K562 (cell line): ENCODE measurements at regions not wholly inside any gene's neighbourhood (a gene's known extent, or its start where the extent isn't known, plus 50 kb on each side); places are given as distances from the start of the nearest gene placed in this dataset.
"Not testable (repeated sequence)": the region's sequence is repeated elsewhere in the genome, so short reads cannot be mapped to it uniquely, and the experiment has no call there.

Source experiments
- ATAC-seq: fragments of 200-7000 bp; cut with Tn5 transposase; 3 replicates; pipeline ENCODE4 v1.9.1; 2020; ENCODE audit warnings: moderate library complexity
- BruUV-seq: library from RNA; stranded (reverse); fragments of 400-500 nt; replicated peaks from 2 replicates; lab custom pipeline; 2021; lab: Mats Ljungman, UMichigan
- CTCF ChIA-PET: fragments of 300-600 bp; formaldehyde crosslinking; extraction: SDS; loops from one replicate; lab custom pipeline; 2021; ENCODE audit warnings: low intra/inter-chr PET ratio; lab: Yijun Ruan, JAX
- POLR2A ChIA-PET: fragments of 300-600, 350-650 bp; sonication (Branson Sonifier 250); formaldehyde crosslinking; extraction: SDS; loops from one replicate; lab custom pipeline; 2021; ENCODE audit warnings: antibody characterized with exemption, inconsistent platforms; lab: Yijun Ruan, JAX
- DNase-seq, 4 experiments: peaks; one replicate each; pipeline versions ENCODE4 v3.0.0 to v3.0.0-alpha.2; 2011 to 2018; ENCODE audit warnings: low spot score in 3 of 4, mixed read lengths in 3 of 4; ENCODE audit errors: extremely low read depth in 1 of 4
- FAIRE-seq: peaks from 2 replicates; lab custom pipeline; 2011; peaks lifted over from hg19 to GRCh38; lab: Jason Lieb, UNC
- H2AFZ ChIP-seq: 2 replicates; pipeline ENCODE4 v1.6.0; 2011; ENCODE audit warnings: low read depth, low read length, control low read depth, inconsistent platforms
- H3K27ac ChIP-seq: fragments of 200-600 bp; 3 replicates; pipeline ENCODE4 v1.8.0; 2011; ENCODE audit warnings: low read depth, mild to moderate bottlenecking, control low read depth, inconsistent platforms, low read length, moderate library complexity, mixed read lengths; ENCODE audit errors: extremely low read depth
- H3K27me3 ChIP-seq, 2 experiments: fragments of 300-600 bp in 1 of 2; 2 replicates in 1 of 2; 3 replicates in 1 of 2; pipeline versions ENCODE4 v1.6.0 to v1.8.0; 2011; ENCODE audit warnings: inconsistent platforms in 2 of 2, low read length in 2 of 2, mild to moderate bottlenecking in 1 of 2, mixed read lengths in 1 of 2, moderate library complexity in 1 of 2; ENCODE audit not compliant: control insufficient read depth in 2 of 2, insufficient read depth in 2 of 2
- H3K36me3 ChIP-seq: fragments of 300-600 bp; 3 replicates; pipeline ENCODE4 v1.8.0; 2011; ENCODE audit warnings: mild to moderate bottlenecking, low read length, inconsistent platforms; ENCODE audit not compliant: control insufficient read depth, insufficient read depth
- H3K4me1 ChIP-seq, 2 experiments: fragments of 200-600 bp in 1 of 2; replicated peaks in 1 of 2; 2 replicates in 1 of 2; 3 replicates in 1 of 2; pipeline versions ENCODE4 v1.5.1 to v1.8.0; 2011; ENCODE audit warnings: inconsistent platforms in 2 of 2, low read length in 2 of 2, mild to moderate bottlenecking in 1 of 2, mixed read lengths in 1 of 2, moderate library complexity in 1 of 2; ENCODE audit not compliant: control insufficient read depth in 2 of 2, insufficient read depth in 2 of 2
- H3K4me2 ChIP-seq: 2 replicates; pipeline ENCODE4 v1.6.1; 2011; ENCODE audit warnings: low read length, control low read depth, inconsistent platforms, mixed read lengths; ENCODE audit not compliant: insufficient read depth
- H3K4me3 ChIP-seq: fragments of 200-600 bp; sonication (generic), shearing (Covaris generic); 2 replicates; pipeline ENCODE4 v1.5.1; 2016; ENCODE audit warnings: control low read depth, inconsistent platforms
- H3K79me2 ChIP-seq: fragments of 200-600 bp; 3 replicates; pipeline ENCODE4 v1.8.0; 2011; ENCODE audit warnings: low read length, inconsistent platforms; ENCODE audit not compliant: control insufficient read depth, insufficient read depth
- H3K9ac ChIP-seq, 2 experiments: 2 replicates each; pipeline versions ENCODE4 v1.6.0 to v1.6.1; 2011; ENCODE audit warnings: low read depth in 2 of 2, low read length in 2 of 2, control low read depth in 1 of 2, inconsistent platforms in 1 of 2, mild to moderate bottlenecking in 1 of 2, mixed read lengths in 1 of 2; ENCODE audit not compliant: insufficient read depth in 1 of 2
- H3K9me1 ChIP-seq: one replicate; pipeline ENCODE4 v1.6.0; 2011; ENCODE audit warnings: inconsistent platforms, mild to moderate bottlenecking, low read length, moderate library complexity; ENCODE audit not compliant: control insufficient read depth, insufficient read depth
- H3K9me3 ChIP-seq: replicated peaks from 2 replicates; pipeline ENCODE4 v1.5.1; 2011; ENCODE audit warnings: low read depth, low read length, inconsistent platforms; ENCODE audit not compliant: control insufficient read depth, insufficient read depth
- H4K20me1 ChIP-seq: replicated peaks from 2 replicates; pipeline ENCODE4 v1.6.1; 2011; ENCODE audit warnings: low read length, inconsistent platforms, mixed read lengths; ENCODE audit not compliant: control insufficient read depth, insufficient read depth
- MTA2 ChIP-seq: fragments of 450-650 bp; IDR thresholded peaks from 2 replicates; pipeline ENCODE4 v1.6.1; 2016; ENCODE audit warnings: low read depth
- STAT5A ChIP-seq: IDR thresholded peaks from 2 replicates; pipeline ENCODE4 v1.6.1; 2012; ENCODE audit warnings: low read length, inconsistent platforms, borderline replicate concordance
- ZNF23 ChIP-seq: fragments of 250-450 bp; sonication (Bioruptor Pico); IDR thresholded peaks from 2 replicates; pipeline ENCODE4 v1.4.0; 2020; ENCODE audit warnings: mild to moderate bottlenecking
- ZNF407 ChIP-seq: fragments of 450-650 bp; IDR thresholded peaks from 2 replicates; pipeline ENCODE4 v1.6.1; 2016; ENCODE audit warnings: low read depth
- WGBS: fragments of 100-300 bp; shearing (Covaris generic); methylation state at CpG from one replicate; pipeline ENCODE4 v1.1.6; 2016; ENCODE audit warnings: low coverage, mixed read lengths; ENCODE audit not compliant: insufficient coverage; ENCODE audit errors: missing lambda C conversion rate; 5-methylcytosine and 5-hydroxymethylcytosine counted together
- in situ Hi-C: fragments of 300-500 bp; cut with MboI; formaldehyde crosslinking; loops from 4 replicates; pipeline ENCODE4 v1.15.0; 2018; ENCODE audit warnings: inconsistent platforms, mixed read lengths
- intact Hi-C: fragments of 100-400 bp; cut with micrococcal nuclease; formaldehyde crosslinking; loops from 2 replicates; pipeline ENCODE4 v1.14.2; 2022
- TF ChIP-seq, protein P1 (sequence below): fragments of 200-800 bp; sonication (Bioruptor generic); IDR thresholded peaks from 2 replicates; pipeline ENCODE4 v1.6.1; 2017; ENCODE audit warnings: missing genetic modification characterization, missing compliant biosample characterization

GRCh38 chr1:219412772-219413171, 200.1 kb downstream of the ZC3H11B start (continued):
- TF ChIP-seq ZNF407 = no peak
- TF ChIP-seq STAT5A = no peak
- TF ChIP-seq, protein P1, sequence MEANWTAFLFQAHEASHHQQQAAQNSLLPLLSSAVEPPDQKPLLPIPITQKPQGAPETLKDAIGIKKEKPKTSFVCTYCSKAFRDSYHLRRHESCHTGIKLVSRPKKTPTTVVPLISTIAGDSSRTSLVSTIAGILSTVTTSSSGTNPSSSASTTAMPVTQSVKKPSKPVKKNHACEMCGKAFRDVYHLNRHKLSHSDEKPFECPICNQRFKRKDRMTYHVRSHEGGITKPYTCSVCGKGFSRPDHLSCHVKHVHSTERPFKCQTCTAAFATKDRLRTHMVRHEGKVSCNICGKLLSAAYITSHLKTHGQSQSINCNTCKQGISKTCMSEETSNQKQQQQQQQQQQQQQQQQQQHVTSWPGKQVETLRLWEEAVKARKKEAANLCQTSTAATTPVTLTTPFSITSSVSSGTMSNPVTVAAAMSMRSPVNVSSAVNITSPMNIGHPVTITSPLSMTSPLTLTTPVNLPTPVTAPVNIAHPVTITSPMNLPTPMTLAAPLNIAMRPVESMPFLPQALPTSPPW (CRISPR knock-in tag) = no peak
- TF ChIP-seq ZNF23 (CRISPR knock-in tag) = no peak
- TF ChIP-seq MTA2 = no peak

DNA sequence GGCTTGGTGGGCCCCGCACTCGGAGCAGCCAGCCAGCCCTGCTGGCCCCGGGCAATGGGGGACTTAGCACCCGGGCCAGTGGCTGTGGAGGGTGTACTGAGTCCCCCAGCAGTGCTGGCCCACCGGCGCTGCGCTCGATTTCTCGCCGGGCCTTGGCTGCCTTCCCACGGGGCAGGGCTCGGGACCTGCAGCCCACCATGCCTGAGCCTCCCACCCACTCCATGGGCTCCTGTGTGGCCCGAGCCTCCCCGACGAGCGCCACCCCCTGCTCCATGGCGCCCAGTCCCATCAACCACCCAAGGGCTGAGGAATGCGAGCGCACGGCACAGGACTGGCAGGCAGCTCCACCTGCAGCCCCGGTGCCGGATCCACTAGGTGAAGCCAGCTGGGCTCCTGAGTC, 202.2 kb downstream of the ZC3H11B start:
- H4K20me1 ChIP-seq, H3K36me3 ChIP-seq, H3K4me1 ChIP-seq, in situ Hi-C loops, CTCF ChIA-PET, H3K79me2 ChIP-seq, H3K9ac ChIP-seq, H3K9me3 ChIP-seq, BruUV-seq, DNase-seq, POLR2A ChIA-PET, ATAC-seq, H3K9me1 ChIP-seq, H3K4me2 ChIP-seq, H3K4me3 ChIP-seq, H3K27me3 ChIP-seq, FAIRE-seq, H3K27ac ChIP-seq, H2AFZ ChIP-seq: not testable (repeated sequence)
- intact Hi-C loops = loop anchor here (10.0 kb wide), 2 partner anchors 206 to 1076 kb away; no protein-coding TSS in a partner anchor
- WGBS = 18% methylated on average over 2 of the region's 22 CpGs
